IMR-90 (cell line): ENCODE measurements at regions not wholly inside any gene's neighbourhood (a gene's known extent, or its start where the extent isn't known, plus 50 kb on each side); places are given as distances from the start of the nearest gene placed in this dataset.

Source experiments
- ATAC-seq: fragments of 200-7000 bp; cut with Tn5 transposase; 2 replicates; pipeline ENCODE4 v1.9.1; 2020; ENCODE audit warnings: low read depth, mild to moderate bottlenecking, moderate library complexity
- BruUV-seq: library from RNA; stranded (reverse); fragments of 400-500 nt; replicated peaks from 2 replicates; lab custom pipeline; 2021; lab: Mats Ljungman, UMichigan
- CTCF ChIA-PET: fragments of 300-600 bp; formaldehyde crosslinking; extraction: SDS; loops from one replicate; lab custom pipeline; 2021; ENCODE audit warnings: antibody characterized with exemption; lab: Yijun Ruan, JAX
- POLR2A ChIA-PET: fragments of 300-600 bp; sonication (Branson Sonifier 250); formaldehyde crosslinking; loops from one replicate; lab custom pipeline; 2022; ENCODE audit warnings: antibody characterized with exemption; ENCODE audit not compliant: unreplicated experiment; lab: Charles Lee
- DNase-seq: peaks from one replicate; pipeline ENCODE4 v3.0.0; 2013
- H2AFZ ChIP-seq: replicated peaks from 2 replicates; pipeline ENCODE3; 2013; ENCODE audit warnings: low read length, mild to moderate bottlenecking; ENCODE audit not compliant: poor library complexity
- H2AK5ac ChIP-seq: 2 replicates; pipeline ENCODE4 v1.6.1; 2013; ENCODE audit warnings: low read depth, low read length, inconsistent platforms
- H2AK9ac ChIP-seq: replicated peaks from 2 replicates; pipeline ENCODE3; 2013; ENCODE audit warnings: mild to moderate bottlenecking, low read depth, low read length, moderate library complexity; ENCODE audit not compliant: poor library complexity
- H2BK120ac ChIP-seq: 2 replicates; pipeline ENCODE4 v1.6.1; 2013; ENCODE audit warnings: low read depth, low read length, inconsistent platforms
- H2BK15ac ChIP-seq: 3 replicates; pipeline ENCODE4 v1.6.1; 2013; ENCODE audit warnings: low read depth, low read length, inconsistent platforms
- H2BK20ac ChIP-seq: 2 replicates; pipeline ENCODE4 v1.6.1; 2013; ENCODE audit warnings: low read depth, mild to moderate bottlenecking, inconsistent platforms, low read length, moderate library complexity
- H2BK5ac ChIP-seq: 2 replicates; pipeline ENCODE4 v1.6.1; 2013; ENCODE audit warnings: mild to moderate bottlenecking, low read depth, low read length, inconsistent platforms; ENCODE audit not compliant: poor library complexity, severe bottlenecking
- H3K14ac ChIP-seq: replicated peaks from 2 replicates; pipeline ENCODE4 v1.6.1; 2013; ENCODE audit warnings: low read depth, low read length, inconsistent platforms
- H3K18ac ChIP-seq: 2 replicates; pipeline ENCODE4 v1.6.1; 2013; ENCODE audit warnings: low read depth, low read length, control low read depth
- H3K23ac ChIP-seq: 2 replicates; pipeline ENCODE4 v1.6.1; 2013; ENCODE audit warnings: low read depth, low read length, inconsistent platforms
- H3K27ac ChIP-seq: 2 replicates; pipeline ENCODE4 v1.5.1; 2013; ENCODE audit warnings: mild to moderate bottlenecking, control low read depth, low read length; ENCODE audit not compliant: insufficient read depth
- H3K27me3 ChIP-seq: 2 replicates; pipeline ENCODE4 v1.6.1; 2013; ENCODE audit warnings: low read length; ENCODE audit not compliant: control insufficient read depth, insufficient read depth
- H3K36me3 ChIP-seq: 2 replicates; pipeline ENCODE4 v1.6.1; 2013; ENCODE audit warnings: low read length, mixed read lengths; ENCODE audit not compliant: control insufficient read depth, insufficient read depth
- H3K4ac ChIP-seq: 2 replicates; pipeline ENCODE4 v1.6.1; 2013; ENCODE audit warnings: low read depth, low read length, inconsistent platforms
- H3K4me1 ChIP-seq: 2 replicates; pipeline ENCODE4 v1.6.1; 2013; ENCODE audit warnings: low read length, mixed read lengths; ENCODE audit not compliant: control insufficient read depth, insufficient read depth
- H3K4me2 ChIP-seq: 2 replicates; pipeline ENCODE4 v1.6.1; 2013; ENCODE audit warnings: low read depth, mild to moderate bottlenecking, control low read depth, low read length, moderate library complexity
- H3K4me3 ChIP-seq: 2 replicates; pipeline ENCODE4 v1.5.1; 2013; ENCODE audit warnings: low read depth, mild to moderate bottlenecking, control low read depth, low read length, moderate library complexity; ENCODE audit not compliant: insufficient read depth
- H3K56ac ChIP-seq: 2 replicates; pipeline ENCODE4 v1.6.1; 2013; ENCODE audit warnings: low read length, inconsistent platforms; ENCODE audit not compliant: insufficient read depth; ENCODE audit errors: extremely low read depth
- H3K79me1 ChIP-seq, 2 experiments: 2 replicates each; pipeline ENCODE4 v1.6.1; 2013; ENCODE audit warnings: low read length in 2 of 2, inconsistent platforms in 1 of 2, low read depth in 1 of 2
- H3K9ac ChIP-seq: 2 replicates; pipeline ENCODE4 v1.6.1; 2013; ENCODE audit warnings: low read depth, low read length, control low read depth
- H3K9me1 ChIP-seq: 2 replicates; pipeline ENCODE4 v1.6.1; 2013; ENCODE audit warnings: low read length, inconsistent platforms; ENCODE audit not compliant: insufficient read depth
- H3K9me3 ChIP-seq: 2 replicates; pipeline ENCODE4 v1.6.1; 2013; ENCODE audit warnings: low read length; ENCODE audit not compliant: control insufficient read depth, insufficient read depth
- H4K20me1 ChIP-seq: 2 replicates; pipeline ENCODE4 v1.6.1; 2013; ENCODE audit warnings: low read length, inconsistent platforms; ENCODE audit not compliant: insufficient read depth
- H4K5ac ChIP-seq: 2 replicates; pipeline ENCODE4 v1.6.1; 2013; ENCODE audit warnings: mild to moderate bottlenecking, low read depth, low read length, control low read depth
- H4K8ac ChIP-seq, 2 experiments: 2 replicates each; pipeline ENCODE4 v1.6.1; 2013; ENCODE audit warnings: low read depth in 2 of 2, low read length in 2 of 2, control low read depth in 1 of 2, inconsistent platforms in 1 of 2
- H4K91ac ChIP-seq: 2 replicates; pipeline ENCODE4 v1.6.1; 2013; ENCODE audit warnings: low read depth, low read length, inconsistent platforms; ENCODE audit not compliant: insufficient read depth
- FOS ChIP-seq: fragments of 150-350 bp; IDR thresholded peaks from 2 replicates; pipeline ENCODE4 v1.6.1; 2016; ENCODE audit warnings: low read depth, low read length
- RAD21 ChIP-seq: IDR thresholded peaks from 2 replicates; pipeline ENCODE4 v1.6.1; 2012; ENCODE audit warnings: low read length, improper control_type of control experiment
- RCOR1 ChIP-seq: IDR thresholded peaks from 2 replicates; pipeline ENCODE4 v1.6.1; 2012; ENCODE audit warnings: mild to moderate bottlenecking, low read length, improper control_type of control experiment; ENCODE audit not compliant: insufficient replicate concordance
- WGBS, 2 experiments: methylation state at CpG; one replicate each; pipeline versions ENCODE4 v1.1.5 to v1.1.7; 2013; ENCODE audit warnings: missing lambda C conversion rate in 2 of 2; ENCODE audit not compliant: insufficient read length in 1 of 2; ENCODE audit errors: extremely low coverage in 2 of 2; 5-methylcytosine and 5-hydroxymethylcytosine counted together
- dilution Hi-C: fragments of 300-500 bp; cut with HindIII; formaldehyde crosslinking; loops from one replicate; pipeline ENCODE4 v1.14.3; 2018; ENCODE audit warnings: low sequenced_read_pairs; ENCODE audit not compliant: unreplicated experiment
- in situ Hi-C: fragments of 300-500 bp; cut with MboI; formaldehyde crosslinking; loops from 3 replicates; pipeline ENCODE4 v1.14.3; 2019; ENCODE audit warnings: low sequenced_read_pairs, inconsistent platforms, mixed read lengths
- intact Hi-C: fragments of 100-400 bp; cut with micrococcal nuclease; formaldehyde crosslinking; loops from 2 replicates; pipeline ENCODE4 v1.10.0; 2022
- TF ChIP-seq, protein P1 (sequence below): fragments of 150-350 bp; IDR thresholded peaks from 2 replicates; pipeline ENCODE4 v1.6.1; 2017; ENCODE audit warnings: mild to moderate bottlenecking, antibody characterized with exemption, low read length, low read depth
- TF ChIP-seq, protein P2 (sequence below): fragments of 150-350 bp; IDR thresholded peaks from 2 replicates; pipeline ENCODE4 v1.6.1; 2016; ENCODE audit warnings: low read depth, mild to moderate bottlenecking, low read length, moderate library complexity, borderline replicate concordance

DNA sequence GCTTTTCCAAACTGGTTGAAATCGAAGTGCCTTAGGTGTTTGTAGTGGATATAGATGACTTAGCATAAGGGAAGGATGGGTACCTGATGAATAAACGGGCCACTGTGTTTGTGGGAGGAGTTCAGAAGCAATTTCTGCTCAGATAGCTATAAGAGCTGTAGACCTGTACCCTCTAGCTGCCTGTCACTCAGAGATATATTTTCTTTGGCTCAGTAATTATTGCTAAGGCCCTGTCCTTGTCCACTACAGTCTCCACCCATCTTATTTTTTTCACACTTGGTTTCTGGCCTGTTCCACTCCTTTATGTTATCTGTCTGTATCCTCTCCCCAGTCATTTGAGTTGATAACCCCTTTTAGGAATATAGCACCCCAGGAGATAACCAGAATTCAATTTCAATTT lies 74.8 kb upstream of the RMST start:
- intact Hi-C loops, result no loop called here
- WGBS, 2 experiments, result no CpG with 5 or more reads among the region's 2 CpGs
- H2AK9ac ChIP-seq, result no peak overlapping the region
- H4K5ac ChIP-seq, result no peak overlapping the region
- H2AFZ ChIP-seq, result no peak overlapping the region
- no peaks in the 10 kb centered on the region for H3K27me3 ChIP-seq
- ATAC-seq (no peak), DNase-seq (no peak)
- BruUV-seq, result no TSS peak
- ChIA-PET POLR2A (no interaction called here), CTCF (no interaction called here)
- H3K4me1 ChIP-seq, result no peaks in the 10 kb centered on the region
- H2BK120ac ChIP-seq, result no peak overlapping the region
- no peak overlapping the region for H2BK5ac ChIP-seq
- no peak overlapping the region for H3K27ac ChIP-seq
- H4K8ac ChIP-seq, result no peak overlapping the region
- in situ Hi-C loops, result no loop called here
- H4K20me1 ChIP-seq, result no peaks in the 10 kb centered on the region
- dilution Hi-C loops, result no loop called here
- no peak overlapping the region for H3K9ac ChIP-seq
- H3K56ac ChIP-seq, result no peak overlapping the region
- no peak overlapping the region for H3K4me3 ChIP-seq
- no peak overlapping the region for H2BK20ac ChIP-seq
- H4K91ac ChIP-seq, result no peak overlapping the region
- TF ChIP-seq FOS (no peak), RAD21 (no peak), RCOR1 (no peak)
- TF ChIP-seq, protein P1, sequence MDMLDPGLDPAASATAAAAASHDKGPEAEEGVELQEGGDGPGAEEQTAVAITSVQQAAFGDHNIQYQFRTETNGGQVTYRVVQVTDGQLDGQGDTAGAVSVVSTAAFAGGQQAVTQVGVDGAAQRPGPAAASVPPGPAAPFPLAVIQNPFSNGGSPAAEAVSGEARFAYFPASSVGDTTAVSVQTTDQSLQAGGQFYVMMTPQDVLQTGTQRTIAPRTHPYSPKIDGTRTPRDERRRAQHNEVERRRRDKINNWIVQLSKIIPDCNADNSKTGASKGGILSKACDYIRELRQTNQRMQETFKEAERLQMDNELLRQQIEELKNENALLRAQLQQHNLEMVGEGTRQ, result no peak
- TF ChIP-seq, protein P2, sequence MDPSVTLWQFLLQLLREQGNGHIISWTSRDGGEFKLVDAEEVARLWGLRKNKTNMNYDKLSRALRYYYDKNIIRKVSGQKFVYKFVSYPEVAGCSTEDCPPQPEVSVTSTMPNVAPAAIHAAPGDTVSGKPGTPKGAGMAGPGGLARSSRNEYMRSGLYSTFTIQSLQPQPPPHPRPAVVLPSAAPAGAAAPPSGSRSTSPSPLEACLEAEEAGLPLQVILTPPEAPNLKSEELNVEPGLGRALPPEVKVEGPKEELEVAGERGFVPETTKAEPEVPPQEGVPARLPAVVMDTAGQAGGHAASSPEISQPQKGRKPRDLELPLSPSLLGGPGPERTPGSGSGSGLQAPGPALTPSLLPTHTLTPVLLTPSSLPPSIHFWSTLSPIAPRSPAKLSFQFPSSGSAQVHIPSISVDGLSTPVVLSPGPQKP, result no peak
- no peak overlapping the region for H3K14ac ChIP-seq
- no peaks in the 10 kb centered on the region for H3K9me1 ChIP-seq
- no peak overlapping the region for H2AK5ac ChIP-seq
- no peak overlapping the region for H3K23ac ChIP-seq
- H3K18ac ChIP-seq, result no peak overlapping the region
- no peak overlapping the region for H2BK15ac ChIP-seq
- H3K36me3 ChIP-seq, result no peaks in the 10 kb centered on the region
- H3K4ac ChIP-seq, result no peak overlapping the region
- H3K9me3 ChIP-seq, result peaks cover 6% of the 10 kb centered on the region
- H3K4me2 ChIP-seq, result no peak overlapping the region
- H3K79me1 ChIP-seq, result no peaks in the 10 kb centered on the region
